Liver (tissue), 8 donors: ENCODE measurements at regions not wholly inside any gene's neighbourhood (a gene's known extent, or its start where the extent isn't known, plus 50 kb on each side); places are given as distances from the start of the nearest gene placed in this dataset.

Source experiments
- DNase-seq: peaks from one replicate; pipeline ENCODE4 v3.0.0-alpha.2; 2017; ENCODE audit warnings: low spot score
- H3K27ac ChIP-seq, 2 donors: one replicate each; pipeline ENCODE4 v1.7.0; 2013; ENCODE audit warnings: inconsistent platforms in 2 of 2, low read length in 2 of 2, control low read depth in 1 of 2, low read depth in 1 of 2, mild to moderate bottlenecking in 1 of 2
- H3K27me3 ChIP-seq, 4 donors: one replicate each; pipeline versions ENCODE4 v1.6.1 to v1.7.0; 2013; ENCODE audit warnings: low read length in 3 of 4, inconsistent platforms in 1 of 4, mild to moderate bottlenecking in 1 of 4, moderate library complexity in 1 of 4; ENCODE audit not compliant: control insufficient read depth in 4 of 4, insufficient read depth in 4 of 4
- H3K36me3 ChIP-seq, 4 donors: one replicate each; pipeline versions ENCODE4 v1.6.1 to v1.7.0; 2013; ENCODE audit warnings: low read length in 3 of 4, mild to moderate bottlenecking in 3 of 4, low read depth in 1 of 4, moderate library complexity in 1 of 4; ENCODE audit not compliant: control insufficient read depth in 4 of 4, insufficient read depth in 3 of 4
- H3K4me1 ChIP-seq, 4 donors: one replicate each; pipeline versions ENCODE4 v1.6.1 to v1.7.0; 2013; ENCODE audit warnings: low read length in 3 of 4, mild to moderate bottlenecking in 3 of 4, moderate library complexity in 1 of 4; ENCODE audit not compliant: control insufficient read depth in 4 of 4, insufficient read depth in 4 of 4
- H3K4me3 ChIP-seq, 3 donors: one replicate each; pipeline versions ENCODE4 v1.6.1 to v1.7.0; 2013; ENCODE audit warnings: low read length in 3 of 3, control low read depth in 1 of 3, low read depth in 1 of 3, mild to moderate bottlenecking in 1 of 3
- H3K9ac ChIP-seq, 2 donors: one replicate each; pipeline ENCODE4 v1.7.0; 2013; ENCODE audit warnings: low read length in 2 of 2, mild to moderate bottlenecking in 2 of 2, moderate library complexity in 2 of 2, control low read depth in 1 of 2, low read depth in 1 of 2
- H3K9me3 ChIP-seq, 4 donors: one replicate each; pipeline versions ENCODE4 v1.6.1 to v1.7.0; 2013; ENCODE audit warnings: low read length in 3 of 4; ENCODE audit not compliant: control insufficient read depth in 4 of 4
- FOXA1 ChIP-seq: IDR thresholded peaks from 2 replicates; pipeline ENCODE4 v1.6.1; 2016; ENCODE audit warnings: antibody characterized with exemption
- HNF4G ChIP-seq: IDR thresholded peaks from 2 replicates; pipeline ENCODE4 v1.6.1; 2016; ENCODE audit warnings: antibody characterized with exemption
- JUND ChIP-seq, 2 donors: IDR thresholded peaks; 2 replicates each; pipeline ENCODE4 v1.6.1; 2016; ENCODE audit warnings: antibody characterized with exemption in 2 of 2
- TAF1 ChIP-seq: conservative IDR thresholded peaks from 2 replicates; pipeline ENCODE4 v1.6.1; 2016; ENCODE audit warnings: antibody characterized with exemption, mild to moderate bottlenecking
- WGBS: extraction: QIAGEN DNeasy Blood & Tissue Kit; methylation state at CpG from one replicate; pipeline ENCODE4 v1.1.7; 2013; 5-methylcytosine and 5-hydroxymethylcytosine counted together
- TF ChIP-seq, protein P1 (sequence below): fragments of 150-350 bp; IDR thresholded peaks from 2 replicates; pipeline ENCODE4 v1.5.1; 2017; ENCODE audit warnings: improper control_type of control experiment, low read depth, low read length; ENCODE audit not compliant: missing input control
- TF ChIP-seq, protein P2 (sequence below): IDR thresholded peaks from 2 replicates; pipeline ENCODE4 v1.6.1; 2016; ENCODE audit warnings: antibody characterized with exemption
- TF ChIP-seq, protein P3 (sequence below): IDR thresholded peaks from 2 replicates; pipeline ENCODE4 v1.6.1; 2016; ENCODE audit warnings: antibody characterized with exemption, mild to moderate bottlenecking
- donor health status: healthy.
- donor health status: healthy.
- donor health status: healthy.
- donor health status: healthy.
- donor health status: healthy.

DNA sequence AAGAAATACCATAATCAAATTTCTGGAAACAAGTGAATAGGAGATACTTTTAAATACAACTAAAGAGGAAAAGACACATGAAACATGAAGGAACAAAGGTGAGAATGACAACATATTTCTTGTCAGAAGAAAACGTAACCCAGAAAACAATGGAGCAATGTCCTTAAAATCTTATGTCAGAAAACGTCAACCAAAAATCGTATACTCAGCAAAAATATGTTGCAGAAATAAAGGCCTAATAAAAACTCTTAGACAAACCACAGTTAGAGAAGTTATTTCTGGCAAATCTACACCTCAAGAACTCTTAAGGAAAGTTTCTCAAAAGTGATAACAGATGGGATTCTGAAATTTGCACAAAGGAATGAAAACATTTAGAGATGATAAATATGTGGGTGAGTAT lies 66.3 kb upstream of the FBXL7 start:
- no peak for DNase-seq
- H3K27ac ChIP-seq = no peak overlapping the region
- WGBS = 85% methylated on average over 3 of the region's 3 CpGs
- H3K27me3 ChIP-seq = no peaks in the 10 kb centered on the region
- H3K4me3 ChIP-seq = no peak overlapping the region
- no peaks in the 10 kb centered on the region for H3K36me3 ChIP-seq
- no peak overlapping the region for H3K9ac ChIP-seq
- no peaks in the 10 kb centered on the region for H3K4me1 ChIP-seq
- H3K9me3 ChIP-seq = no peaks in the 10 kb centered on the region
- TF ChIP-seq FOXA1 (no peak), JUND (IDR thresholded peaks at IDR 0.05) (no peak)
- TF ChIP-seq, protein P1, sequence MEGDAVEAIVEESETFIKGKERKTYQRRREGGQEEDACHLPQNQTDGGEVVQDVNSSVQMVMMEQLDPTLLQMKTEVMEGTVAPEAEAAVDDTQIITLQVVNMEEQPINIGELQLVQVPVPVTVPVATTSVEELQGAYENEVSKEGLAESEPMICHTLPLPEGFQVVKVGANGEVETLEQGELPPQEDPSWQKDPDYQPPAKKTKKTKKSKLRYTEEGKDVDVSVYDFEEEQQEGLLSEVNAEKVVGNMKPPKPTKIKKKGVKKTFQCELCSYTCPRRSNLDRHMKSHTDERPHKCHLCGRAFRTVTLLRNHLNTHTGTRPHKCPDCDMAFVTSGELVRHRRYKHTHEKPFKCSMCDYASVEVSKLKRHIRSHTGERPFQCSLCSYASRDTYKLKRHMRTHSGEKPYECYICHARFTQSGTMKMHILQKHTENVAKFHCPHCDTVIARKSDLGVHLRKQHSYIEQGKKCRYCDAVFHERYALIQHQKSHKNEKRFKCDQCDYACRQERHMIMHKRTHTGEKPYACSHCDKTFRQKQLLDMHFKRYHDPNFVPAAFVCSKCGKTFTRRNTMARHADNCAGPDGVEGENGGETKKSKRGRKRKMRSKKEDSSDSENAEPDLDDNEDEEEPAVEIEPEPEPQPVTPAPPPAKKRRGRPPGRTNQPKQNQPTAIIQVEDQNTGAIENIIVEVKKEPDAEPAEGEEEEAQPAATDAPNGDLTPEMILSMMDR = no peak

DNA sequence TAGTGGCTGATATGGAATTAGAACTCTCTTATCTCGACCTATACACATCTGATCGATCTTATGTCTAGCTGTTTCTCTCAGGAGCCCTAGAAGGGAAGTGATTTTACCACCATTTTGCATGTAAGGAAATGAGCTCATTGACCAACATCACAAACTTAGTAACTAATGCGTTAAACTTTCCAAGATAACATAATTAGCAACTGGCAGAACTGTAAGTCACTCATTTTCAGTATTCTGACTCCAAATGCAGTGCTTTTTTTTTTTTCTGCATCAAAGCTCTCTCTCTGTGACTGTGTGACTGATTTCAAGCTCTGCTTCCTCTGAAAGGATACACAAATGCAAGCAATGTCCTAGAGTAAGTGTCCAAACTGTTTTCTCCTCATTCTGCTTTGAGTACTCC lies 68.1 kb upstream of the FBXL7 start:
- H3K9me3 ChIP-seq = no peaks in the 10 kb centered on the region
- no peak overlapping the region for H3K27ac ChIP-seq
- no peak for TF ChIP-seq HNF4G
- TF ChIP-seq, protein P2, sequence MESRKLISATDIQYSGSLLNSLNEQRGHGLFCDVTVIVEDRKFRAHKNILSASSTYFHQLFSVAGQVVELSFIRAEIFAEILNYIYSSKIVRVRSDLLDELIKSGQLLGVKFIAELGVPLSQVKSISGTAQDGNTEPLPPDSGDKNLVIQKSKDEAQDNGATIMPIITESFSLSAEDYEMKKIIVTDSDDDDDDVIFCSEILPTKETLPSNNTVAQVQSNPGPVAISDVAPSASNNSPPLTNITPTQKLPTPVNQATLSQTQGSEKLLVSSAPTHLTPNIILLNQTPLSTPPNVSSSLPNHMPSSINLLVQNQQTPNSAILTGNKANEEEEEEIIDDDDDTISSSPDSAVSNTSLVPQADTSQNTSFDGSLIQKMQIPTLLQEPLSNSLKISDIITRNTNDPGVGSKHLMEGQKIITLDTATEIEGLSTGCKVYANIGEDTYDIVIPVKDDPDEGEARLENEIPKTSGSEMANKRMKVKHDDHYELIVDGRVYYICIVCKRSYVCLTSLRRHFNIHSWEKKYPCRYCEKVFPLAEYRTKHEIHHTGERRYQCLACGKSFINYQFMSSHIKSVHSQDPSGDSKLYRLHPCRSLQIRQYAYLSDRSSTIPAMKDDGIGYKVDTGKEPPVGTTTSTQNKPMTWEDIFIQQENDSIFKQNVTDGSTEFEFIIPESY = no peak
- TF ChIP-seq TAF1 = no peak
- TF ChIP-seq, protein P3, sequence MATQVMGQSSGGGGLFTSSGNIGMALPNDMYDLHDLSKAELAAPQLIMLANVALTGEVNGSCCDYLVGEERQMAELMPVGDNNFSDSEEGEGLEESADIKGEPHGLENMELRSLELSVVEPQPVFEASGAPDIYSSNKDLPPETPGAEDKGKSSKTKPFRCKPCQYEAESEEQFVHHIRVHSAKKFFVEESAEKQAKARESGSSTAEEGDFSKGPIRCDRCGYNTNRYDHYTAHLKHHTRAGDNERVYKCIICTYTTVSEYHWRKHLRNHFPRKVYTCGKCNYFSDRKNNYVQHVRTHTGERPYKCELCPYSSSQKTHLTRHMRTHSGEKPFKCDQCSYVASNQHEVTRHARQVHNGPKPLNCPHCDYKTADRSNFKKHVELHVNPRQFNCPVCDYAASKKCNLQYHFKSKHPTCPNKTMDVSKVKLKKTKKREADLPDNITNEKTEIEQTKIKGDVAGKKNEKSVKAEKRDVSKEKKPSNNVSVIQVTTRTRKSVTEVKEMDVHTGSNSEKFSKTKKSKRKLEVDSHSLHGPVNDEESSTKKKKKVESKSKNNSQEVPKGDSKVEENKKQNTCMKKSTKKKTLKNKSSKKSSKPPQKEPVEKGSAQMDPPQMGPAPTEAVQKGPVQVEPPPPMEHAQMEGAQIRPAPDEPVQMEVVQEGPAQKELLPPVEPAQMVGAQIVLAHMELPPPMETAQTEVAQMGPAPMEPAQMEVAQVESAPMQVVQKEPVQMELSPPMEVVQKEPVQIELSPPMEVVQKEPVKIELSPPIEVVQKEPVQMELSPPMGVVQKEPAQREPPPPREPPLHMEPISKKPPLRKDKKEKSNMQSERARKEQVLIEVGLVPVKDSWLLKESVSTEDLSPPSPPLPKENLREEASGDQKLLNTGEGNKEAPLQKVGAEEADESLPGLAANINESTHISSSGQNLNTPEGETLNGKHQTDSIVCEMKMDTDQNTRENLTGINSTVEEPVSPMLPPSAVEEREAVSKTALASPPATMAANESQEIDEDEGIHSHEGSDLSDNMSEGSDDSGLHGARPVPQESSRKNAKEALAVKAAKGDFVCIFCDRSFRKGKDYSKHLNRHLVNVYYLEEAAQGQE = no peak
- TF ChIP-seq, protein P1 = no peak
- TF ChIP-seq JUND (IDR thresholded peaks at IDR 0.05) = no peak
- H3K36me3 ChIP-seq = no peaks in the 10 kb centered on the region
- 59% methylated on average over 3 of the region's 3 CpGs for WGBS
- no peak for DNase-seq
- no peak overlapping the region for H3K9ac ChIP-seq
- no peak overlapping the region for H3K4me3 ChIP-seq
- no peaks in the 10 kb centered on the region for H3K4me1 ChIP-seq
- no peaks in the 10 kb centered on the region for H3K27me3 ChIP-seq
